ENCODE measurements at regions not wholly inside any gene's neighbourhood (a gene's known extent, or its start where the extent isn't known, plus 50 kb on each side); places are given as distances from the start of the nearest gene placed in this dataset.

DNA sequence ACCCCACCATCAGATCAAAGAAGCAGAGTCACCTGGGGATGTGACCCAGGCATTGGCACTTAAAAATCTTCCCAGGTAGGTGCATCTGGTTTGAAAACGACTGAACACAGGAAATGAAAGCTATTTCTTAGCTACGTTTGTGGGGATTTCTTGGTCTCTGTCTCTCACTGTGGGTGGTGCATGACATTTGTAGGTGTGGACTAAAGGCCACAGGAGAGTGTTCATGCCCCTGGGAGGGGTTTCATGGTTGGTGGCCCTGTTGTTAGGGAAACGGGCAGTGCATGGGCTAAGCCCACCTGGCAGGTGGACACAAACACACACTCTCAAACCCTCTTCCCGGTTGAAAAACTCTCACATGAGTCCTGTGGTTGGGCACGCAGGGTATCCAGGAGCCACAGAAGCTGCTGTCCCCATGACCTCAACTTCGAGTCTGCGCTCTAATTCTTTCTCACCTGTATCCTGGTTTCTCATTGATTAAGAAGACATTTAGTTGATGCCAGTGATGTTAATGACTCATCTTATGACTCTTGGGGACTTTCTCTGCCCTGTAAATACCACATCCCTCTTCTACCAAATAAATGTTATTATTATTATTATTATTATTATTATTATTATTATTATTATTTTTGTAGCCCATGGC is 119.4 kb downstream of the MRPS6 start:
- TF ChIP-seq SPI1 (IDR thresholded peaks at IDR 0.05; ENCODE audit: low read depth, low read length), result no peak
- TF ChIP-seq TAF1 (IDR thresholded peaks at IDR 0.05; ENCODE audit: low read depth, low read length), result no peak
- TF ChIP-seq POU2F2 (IDR thresholded peaks at IDR 0.05; ENCODE audit: low read depth, low read length), result no peak
- TF ChIP-seq PAX5 (IDR thresholded peaks at IDR 0.05; ENCODE audit: insufficient read depth, low read length, severe bottlenecking), result no peak
- no peak for TF ChIP-seq POLR2A (IDR thresholded peaks at IDR 0.05; ENCODE audit: low read depth, low read length)
- TF ChIP-seq POLR2AphosphoS5 (IDR thresholded peaks at IDR 0.05; ENCODE audit: low read depth, low read length), result no peak
- FAIRE-seq (no peak), DNase-seq (ENCODE audit: insufficient read length, low spot score) (no peak)

DNA sequence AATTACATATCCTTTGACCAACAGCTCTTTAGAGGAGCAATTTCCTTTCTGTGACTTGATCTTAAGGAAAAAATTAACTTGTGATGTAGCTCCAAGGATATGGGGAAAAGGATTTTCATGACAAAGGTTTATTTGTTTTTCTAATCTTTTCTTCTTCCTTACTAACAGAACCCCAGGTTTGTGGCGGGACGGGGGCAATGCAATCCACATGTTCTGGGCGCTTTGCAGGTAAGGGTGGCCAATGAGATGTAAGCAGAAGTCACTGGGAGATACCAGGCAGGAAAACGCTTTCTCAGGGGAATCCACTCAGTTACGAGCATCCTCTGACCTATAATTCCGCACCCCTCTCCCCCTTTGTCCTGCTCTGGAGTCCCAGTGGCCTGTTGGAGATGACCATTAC is 122.0 kb downstream of the MRPS6 start:
- DNase-seq (ENCODE audit: insufficient read length, low spot score), result no peak
- FAIRE-seq, result no peak
- TF ChIP-seq POLR2AphosphoS5 (IDR thresholded peaks at IDR 0.05; ENCODE audit: low read depth, low read length), result no peak
- no peak for TF ChIP-seq POU2F2 (IDR thresholded peaks at IDR 0.05; ENCODE audit: low read depth, low read length)
- no peak for TF ChIP-seq POLR2A (IDR thresholded peaks at IDR 0.05; ENCODE audit: low read depth, low read length)
- TF ChIP-seq SPI1 (IDR thresholded peaks at IDR 0.05; ENCODE audit: low read depth, low read length), result no peak
- no peak for TF ChIP-seq PAX5 (IDR thresholded peaks at IDR 0.05; ENCODE audit: insufficient read depth, low read length, severe bottlenecking)
- TF ChIP-seq TAF1 (IDR thresholded peaks at IDR 0.05; ENCODE audit: low read depth, low read length), result no peak

DNA sequence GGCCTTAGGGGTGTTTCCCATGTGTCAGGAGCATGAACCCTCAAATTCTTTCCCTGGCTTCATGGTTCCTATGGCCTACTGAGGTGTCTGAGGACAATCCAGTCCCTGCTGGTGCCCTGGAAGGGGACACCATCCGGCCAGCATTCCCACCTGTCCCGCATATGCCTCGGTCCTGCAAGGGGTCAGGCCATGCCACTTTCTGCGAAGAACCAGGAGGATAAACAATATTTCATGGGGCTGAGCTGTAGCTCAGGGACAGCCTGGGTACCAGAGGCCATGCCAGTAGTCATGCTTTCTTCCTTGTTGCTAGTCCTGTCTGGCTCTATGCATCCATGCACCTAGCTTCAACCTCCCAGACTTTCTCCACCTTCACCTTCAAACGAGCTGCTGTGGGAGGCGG is 123.6 kb downstream of the MRPS6 start:
- FAIRE-seq (no peak), DNase-seq (ENCODE audit: insufficient read length, low spot score) (no peak)
- TF ChIP-seq SPI1 (IDR thresholded peaks at IDR 0.05; ENCODE audit: low read depth, low read length) (no peak), PAX5 (IDR thresholded peaks at IDR 0.05; ENCODE audit: insufficient read depth, low read length, severe bottlenecking) (no peak), POU2F2 (IDR thresholded peaks at IDR 0.05; ENCODE audit: low read depth, low read length) (no peak), POLR2A (IDR thresholded peaks at IDR 0.05; ENCODE audit: low read depth, low read length) (no peak), POLR2AphosphoS5 (IDR thresholded peaks at IDR 0.05; ENCODE audit: low read depth, low read length) (no peak), TAF1 (IDR thresholded peaks at IDR 0.05; ENCODE audit: low read depth, low read length) (no peak)

DNA sequence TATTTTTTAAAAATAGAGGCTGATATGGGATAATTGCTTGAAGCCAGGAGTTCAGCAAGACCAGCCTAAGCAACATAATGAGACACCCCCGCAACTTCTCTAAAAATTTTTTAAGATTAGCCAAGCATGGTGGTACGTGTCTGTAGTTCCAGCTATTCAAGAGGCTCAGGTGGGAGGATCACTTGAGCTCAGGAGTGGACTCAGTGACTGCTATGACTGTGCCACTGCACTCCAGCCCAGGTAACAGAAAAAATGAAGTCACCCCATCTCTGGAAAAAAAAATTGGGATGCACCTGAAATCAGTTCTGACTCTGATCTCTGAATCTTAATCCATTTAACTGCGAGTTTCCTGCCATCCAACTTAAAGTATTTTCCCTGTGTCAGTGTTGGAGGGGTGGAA is 124.2 kb downstream of the MRPS6 start:
- no peak for TF ChIP-seq PAX5 (IDR thresholded peaks at IDR 0.05; ENCODE audit: insufficient read depth, low read length, severe bottlenecking)
- no peak for TF ChIP-seq POLR2AphosphoS5 (IDR thresholded peaks at IDR 0.05; ENCODE audit: low read depth, low read length)
- TF ChIP-seq POU2F2 (IDR thresholded peaks at IDR 0.05; ENCODE audit: low read depth, low read length), result no peak
- TF ChIP-seq SPI1 (IDR thresholded peaks at IDR 0.05; ENCODE audit: low read depth, low read length), result no peak
- no peak for TF ChIP-seq POLR2A (IDR thresholded peaks at IDR 0.05; ENCODE audit: low read depth, low read length)
- TF ChIP-seq TAF1 (IDR thresholded peaks at IDR 0.05; ENCODE audit: low read depth, low read length), result no peak
- no peak for DNase-seq (ENCODE audit: insufficient read length, low spot score)

DNA sequence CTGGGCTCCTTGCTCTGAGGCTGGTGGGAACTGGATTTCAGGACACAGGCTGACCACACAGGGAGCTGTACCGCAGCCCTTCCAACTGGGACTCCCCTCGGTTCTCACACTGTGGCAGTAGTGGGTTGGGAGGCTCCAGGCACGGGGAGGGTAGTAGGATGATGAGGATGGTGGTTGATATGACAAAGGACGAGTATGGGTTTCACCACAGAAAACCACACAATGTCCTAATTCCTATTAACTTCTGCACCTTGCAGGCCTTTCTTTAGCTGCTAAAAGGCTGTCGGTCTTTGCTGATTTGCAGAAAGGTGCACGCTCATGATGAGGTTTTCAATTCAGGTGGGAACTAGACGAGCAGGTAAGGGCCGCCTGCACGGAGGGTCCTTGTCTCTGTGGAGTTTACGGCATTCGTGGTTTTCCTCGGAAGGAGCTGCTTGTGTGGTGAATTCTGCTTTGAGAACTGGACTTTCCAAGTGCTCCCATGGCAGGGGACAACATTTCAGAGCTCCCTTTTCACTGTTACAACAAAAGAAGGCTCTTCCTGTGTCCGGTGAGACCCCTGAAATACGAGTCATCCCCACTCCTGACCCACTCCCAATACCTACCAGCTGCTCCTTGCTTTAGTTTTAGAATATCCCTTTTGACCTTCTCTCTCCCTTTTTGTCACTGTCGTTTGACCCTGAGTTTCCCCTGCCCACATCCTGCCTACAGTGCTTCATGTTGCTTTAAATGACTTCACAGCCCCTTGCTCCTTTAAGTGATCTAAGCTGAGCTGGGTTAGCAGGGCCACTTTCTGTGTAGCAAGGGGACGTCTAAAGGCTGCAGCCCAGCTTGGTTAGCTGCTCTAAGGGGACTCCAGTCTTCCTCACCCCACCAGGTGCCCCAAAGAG is 125.1 kb downstream of the MRPS6 start:
- TF ChIP-seq TAF1 (IDR thresholded peaks at IDR 0.05; ENCODE audit: low read depth, low read length), result no peak
- no peak for TF ChIP-seq PAX5 (IDR thresholded peaks at IDR 0.05; ENCODE audit: insufficient read depth, low read length, severe bottlenecking)
- no peak for TF ChIP-seq SPI1 (IDR thresholded peaks at IDR 0.05; ENCODE audit: low read depth, low read length)
- no peak for TF ChIP-seq POU2F2 (IDR thresholded peaks at IDR 0.05; ENCODE audit: low read depth, low read length)
- TF ChIP-seq POLR2AphosphoS5 (IDR thresholded peaks at IDR 0.05; ENCODE audit: low read depth, low read length), result no peak
- no peak for TF ChIP-seq POLR2A (IDR thresholded peaks at IDR 0.05; ENCODE audit: low read depth, low read length)
- no peak for FAIRE-seq
- no peak for DNase-seq (ENCODE audit: insufficient read length, low spot score)

More for the DNA sequence above, 124.2 kb downstream of the MRPS6 start:
- no peak for FAIRE-seq

DNA sequence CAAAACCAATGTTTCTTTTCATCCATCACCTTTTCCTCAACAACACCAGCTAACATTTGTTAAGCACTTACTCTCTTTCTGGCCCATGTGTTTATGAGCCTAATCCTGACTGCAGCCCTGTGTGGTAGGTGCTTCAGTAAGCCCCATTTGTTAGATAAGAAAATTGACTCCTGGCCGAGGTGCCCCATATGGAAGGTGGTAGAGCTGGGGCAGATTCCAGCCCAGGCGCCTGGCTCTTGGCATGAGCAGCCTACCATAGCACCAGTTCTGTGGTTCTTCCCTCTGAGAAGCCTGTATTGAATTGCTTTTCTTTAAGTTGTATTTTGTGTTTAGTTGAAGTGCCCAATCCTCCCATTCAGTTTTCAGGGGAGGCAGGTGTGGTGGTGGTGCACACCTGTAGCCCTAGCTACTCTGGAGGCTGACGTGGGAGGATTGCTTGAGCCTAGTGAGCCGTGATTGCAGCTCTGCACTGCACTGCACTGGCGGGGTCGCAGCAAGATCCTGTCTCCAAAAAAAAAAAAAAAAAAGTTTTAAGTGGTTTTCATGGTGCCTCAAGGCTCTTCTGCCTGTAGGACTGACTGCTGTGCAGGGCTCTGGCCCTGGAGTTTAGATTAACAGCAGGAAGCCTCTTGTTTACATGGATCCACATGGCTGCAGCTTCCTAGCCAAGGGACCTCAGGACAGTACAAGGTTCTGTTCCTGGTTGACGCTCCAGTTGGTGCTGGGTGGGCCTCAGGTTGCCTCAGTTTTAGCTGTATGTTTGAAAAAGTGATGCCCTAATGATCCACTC is 125.9 kb downstream of the MRPS6 start:
- DNase-seq (ENCODE audit: insufficient read length, low spot score) (no peak), FAIRE-seq (no peak)
- TF ChIP-seq POLR2A (IDR thresholded peaks at IDR 0.05; ENCODE audit: low read depth, low read length) (no peak), PAX5 (IDR thresholded peaks at IDR 0.05; ENCODE audit: insufficient read depth, low read length, severe bottlenecking) (no peak), POU2F2 (IDR thresholded peaks at IDR 0.05; ENCODE audit: low read depth, low read length) (no peak), SPI1 (IDR thresholded peaks at IDR 0.05; ENCODE audit: low read depth, low read length) (no peak), TAF1 (IDR thresholded peaks at IDR 0.05; ENCODE audit: low read depth, low read length) (no peak), POLR2AphosphoS5 (IDR thresholded peaks at IDR 0.05; ENCODE audit: low read depth, low read length) (no peak)

DNA sequence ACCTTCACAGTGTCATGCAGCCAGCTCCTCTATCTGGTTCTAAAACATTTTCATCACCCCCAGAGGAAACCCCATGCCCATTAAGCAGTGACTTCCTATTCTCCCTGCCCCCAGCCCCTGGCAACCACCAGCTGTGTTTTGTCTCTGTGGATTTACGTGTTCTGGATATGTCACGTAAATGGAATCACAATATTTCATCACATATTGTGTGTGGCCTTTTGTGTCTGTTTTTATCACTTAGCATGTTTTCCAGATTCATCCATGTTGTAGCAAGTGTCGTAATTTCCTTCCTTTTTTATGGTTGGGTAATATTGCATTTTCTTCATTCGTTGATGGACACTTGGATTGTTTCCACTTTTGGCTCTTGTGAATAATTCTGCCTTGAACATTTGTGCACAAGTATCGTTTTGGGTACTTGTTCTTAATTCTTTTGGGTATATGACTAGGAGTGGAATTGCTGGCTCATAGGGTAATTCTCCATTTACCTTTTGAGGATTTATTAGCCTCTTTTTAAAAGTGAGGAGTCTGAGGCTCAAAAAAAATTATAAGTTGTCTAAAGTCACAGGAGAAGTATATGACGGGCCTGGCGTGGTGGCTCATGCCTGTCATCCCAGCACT is 127.0 kb downstream of the MRPS6 start:
- FAIRE-seq, result no peak
- no peak for DNase-seq (ENCODE audit: insufficient read length, low spot score)
- TF ChIP-seq TAF1 (IDR thresholded peaks at IDR 0.05; ENCODE audit: low read depth, low read length) (no peak), POU2F2 (IDR thresholded peaks at IDR 0.05; ENCODE audit: low read depth, low read length) (no peak), SPI1 (IDR thresholded peaks at IDR 0.05; ENCODE audit: low read depth, low read length) (no peak), POLR2AphosphoS5 (IDR thresholded peaks at IDR 0.05; ENCODE audit: low read depth, low read length) (no peak)

DNA sequence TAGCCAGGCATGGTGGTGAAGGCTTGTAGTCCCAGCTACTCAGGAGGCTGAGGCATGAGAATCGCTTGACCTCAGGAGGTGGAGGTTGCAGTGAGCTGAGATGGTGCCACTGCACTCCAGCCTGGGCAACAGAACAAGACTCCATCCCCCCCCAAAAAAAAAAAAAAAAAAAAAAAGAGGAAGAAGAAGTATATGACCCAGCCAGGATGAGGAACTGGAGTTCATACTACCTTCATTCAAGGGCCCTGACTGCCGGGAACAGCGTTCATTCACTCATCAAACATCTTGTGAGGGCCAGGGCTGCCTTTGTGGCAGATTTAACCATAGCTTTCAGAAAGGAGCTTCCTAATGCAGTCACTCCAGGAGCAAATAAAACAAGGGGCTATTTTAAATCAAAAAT is 127.6 kb downstream of the MRPS6 start:
- no peak for DNase-seq (ENCODE audit: insufficient read length, low spot score)
- no peak for FAIRE-seq
- TF ChIP-seq TAF1 (IDR thresholded peaks at IDR 0.05; ENCODE audit: low read depth, low read length) (no peak), POLR2AphosphoS5 (IDR thresholded peaks at IDR 0.05; ENCODE audit: low read depth, low read length) (no peak), PAX5 (IDR thresholded peaks at IDR 0.05; ENCODE audit: insufficient read depth, low read length, severe bottlenecking) (no peak), POU2F2 (IDR thresholded peaks at IDR 0.05; ENCODE audit: low read depth, low read length) (no peak), POLR2A (IDR thresholded peaks at IDR 0.05; ENCODE audit: low read depth, low read length) (no peak), SPI1 (IDR thresholded peaks at IDR 0.05; ENCODE audit: low read depth, low read length) (no peak)

All from GM12891 (cell line).